HepG2 (cell line): ENCODE measurements at regions not wholly inside any gene's neighbourhood (a gene's known extent, or its start where the extent isn't known, plus 50 kb on each side); places are given as distances from the start of the nearest gene placed in this dataset.
A peak's percentile ranks its signal among the peaks of the same experiment; 100 is the strongest.

ENCODE experiments used
- ATAC-seq: fragments of 200-7000 bp; cut with Tn5 transposase; 3 replicates; pipeline ENCODE4 v1.9.1; 2020; ENCODE audit warnings: mild to moderate bottlenecking, moderate library complexity
- BruUV-seq: library from RNA; stranded (reverse); fragments of 400-500 nt; replicated peaks from 2 replicates; lab custom pipeline; 2021; lab: Mats Ljungman, UMichigan
- CTCF ChIA-PET: fragments of 300-600 bp; formaldehyde crosslinking; extraction: SDS; loops from one replicate; lab custom pipeline; 2021; ENCODE audit warnings: low total read pairs, inconsistent platforms, low intra/inter-chr PET ratio; lab: Yijun Ruan, JAX
- POLR2A ChIA-PET: fragments of 350-600 bp; sonication (Branson Sonifier 250); formaldehyde crosslinking; loops from one replicate; lab custom pipeline; 2020; ENCODE audit warnings: antibody characterized with exemption, inconsistent platforms; lab: Yijun Ruan, JAX
- DNase-seq: peaks from one replicate; pipeline ENCODE4 v3.0.0-alpha.2; 2015; ENCODE audit warnings: low spot score
- FAIRE-seq: peaks from 3 replicates; lab custom pipeline; 2011; peaks lifted over from hg19 to GRCh38; lab: Jason Lieb, UNC
- H2AFZ ChIP-seq: one replicate; pipeline ENCODE4 v1.6.1; 2011; ENCODE audit warnings: low read length, inconsistent platforms
- H3K27ac ChIP-seq: fragments of 300-600 bp; 3 replicates; pipeline ENCODE4 v1.8.0; 2011; ENCODE audit warnings: mixed run types, mild to moderate bottlenecking, mixed read lengths, low read length, inconsistent platforms; ENCODE audit not compliant: insufficient read depth; ENCODE audit errors: extremely low read length
- H3K27me3 ChIP-seq, 2 experiments: fragments of 200-600 bp in 1 of 2; 2 replicates in 1 of 2; 3 replicates in 1 of 2; pipeline versions ENCODE4 v1.6.0 to v1.8.0; 2011; ENCODE audit warnings: low read length in 2 of 2, mild to moderate bottlenecking in 2 of 2, moderate library complexity in 2 of 2, inconsistent platforms in 1 of 2; ENCODE audit not compliant: insufficient read depth in 2 of 2, control insufficient read depth in 1 of 2
- H3K36me3 ChIP-seq, 2 experiments: fragments of 200-600 bp in 1 of 2; replicated peaks in 1 of 2; 2 replicates in 1 of 2; 3 replicates in 1 of 2; pipeline versions ENCODE4 v1.5.1 to v1.8.0; 2011; ENCODE audit warnings: low read length in 2 of 2, inconsistent platforms in 1 of 2; ENCODE audit not compliant: insufficient read depth in 2 of 2, control insufficient read depth in 1 of 2
- H3K4me1 ChIP-seq: 2 replicates; pipeline ENCODE4 v1.5.1; 2012; ENCODE audit warnings: low read length, inconsistent platforms; ENCODE audit not compliant: insufficient read depth
- H3K4me2 ChIP-seq: 2 replicates; pipeline ENCODE4 v1.6.0; 2011; ENCODE audit warnings: low read depth, low read length, inconsistent platforms
- H3K4me3 ChIP-seq, 3 experiments: fragments of 200-600 bp in 1 of 3; sonication (generic), shearing (Covaris generic) in 1 of 3; replicated peaks in 1 of 3; 2 replicates each; pipeline ENCODE4 v1.5.1; 2011 to 2016; ENCODE audit warnings: low read length in 3 of 3, inconsistent platforms in 2 of 3, low read depth in 2 of 3, mild to moderate bottlenecking in 2 of 3, control low read depth in 1 of 3, mixed read lengths in 1 of 3; ENCODE audit not compliant: insufficient read depth in 1 of 3
- H3K79me2 ChIP-seq: one replicate; pipeline ENCODE4 v1.6.1; 2011; ENCODE audit warnings: low read length, inconsistent platforms; ENCODE audit not compliant: insufficient read depth
- H3K9ac ChIP-seq: 2 replicates; pipeline ENCODE4 v1.6.0; 2011; ENCODE audit warnings: mild to moderate bottlenecking, low read depth, low read length, inconsistent platforms; ENCODE audit not compliant: insufficient read depth
- H3K9me3 ChIP-seq: 2 replicates; pipeline ENCODE4 v1.5.1; 2012; ENCODE audit warnings: mild to moderate bottlenecking, low read length
- H4K20me1 ChIP-seq: 2 replicates; pipeline ENCODE4 v1.6.0; 2011; ENCODE audit warnings: inconsistent platforms, mild to moderate bottlenecking, low read length, moderate library complexity; ENCODE audit not compliant: insufficient read depth
- ARID2 ChIP-seq: sonication (generic); formaldehyde crosslinking; IDR thresholded peaks from 2 replicates; pipeline ENCODE4 v1.8.1; 2022; ENCODE audit warnings: mild to moderate bottlenecking, missing genetic modification reagents, borderline replicate concordance
- FOSL2 ChIP-seq: sonication (generic); formaldehyde crosslinking; IDR thresholded peaks from 2 replicates; pipeline ENCODE4 v1.4.0; 2020; ENCODE audit warnings: missing genetic modification reagents
- ZNF768 ChIP-seq: sonication (generic); formaldehyde crosslinking; IDR thresholded peaks from 2 replicates; pipeline ENCODE4 v1.4.0; 2020; ENCODE audit warnings: missing genetic modification reagents
- WGBS: methylation state at CpG from one replicate; pipeline ENCODE4 v1.1.6; 2017; ENCODE audit warnings: low lambda C conversion rate; 5-methylcytosine and 5-hydroxymethylcytosine counted together
- in situ Hi-C: cut with HindIII; loops from 2 replicates; pipeline ENCODE4 v1.10.0; 2017; ENCODE audit warnings: low pct_unique_long_range_greater_than_20kb; ENCODE audit not compliant: extremely low pct_ligation_motif_present
- intact Hi-C: fragments of 100-400 bp; cut with micrococcal nuclease; formaldehyde crosslinking; loops from one replicate; pipeline ENCODE4 v1.10.0; 2022; ENCODE audit not compliant: unreplicated experiment
- TF ChIP-seq, protein P1 (sequence below): sonication (generic); formaldehyde crosslinking; IDR thresholded peaks from 2 replicates; pipeline ENCODE4 v1.5.1; 2020; ENCODE audit warnings: mild to moderate bottlenecking, missing genetic modification reagents

DNA sequence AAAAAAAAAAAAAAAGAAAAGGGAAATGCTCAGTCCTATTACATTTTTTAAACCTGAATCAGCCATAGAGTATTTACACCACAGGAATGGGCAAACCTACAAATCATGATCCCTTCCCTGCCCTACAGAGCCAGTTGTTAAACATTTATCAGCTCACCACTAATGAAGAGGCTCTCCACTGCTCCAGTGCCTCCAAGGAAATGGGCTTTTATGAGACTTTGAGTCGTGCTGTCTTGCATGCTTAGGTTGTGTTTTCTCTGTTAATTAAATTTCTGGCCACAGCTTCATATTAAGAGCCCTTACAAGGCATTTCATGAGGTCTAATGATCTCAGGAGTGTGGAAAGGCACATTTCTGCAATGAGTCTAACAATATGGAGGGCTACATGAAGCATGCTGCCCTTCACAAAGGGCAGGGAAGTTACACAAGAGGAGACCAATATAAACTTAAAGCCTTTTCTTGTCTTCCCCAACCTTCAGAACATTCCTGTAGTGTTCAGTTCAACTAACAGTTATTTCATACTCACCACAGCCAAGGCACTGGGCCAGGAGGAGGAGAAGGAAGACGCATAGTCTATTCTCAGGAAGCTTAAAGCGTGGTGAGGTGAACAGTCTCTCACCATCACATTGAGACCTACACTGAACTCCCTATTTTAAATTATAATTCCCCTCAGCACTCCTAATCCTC lies 140.1 kb upstream of the ABCA1 start:
- no peak for ATAC-seq
- no peak overlapping the region for H2AFZ ChIP-seq
- intact Hi-C loops (no loop called here), in situ Hi-C loops (loop anchor here (10.0 kb wide), 1 partner anchor 143 kb away; the partner anchor contains the start of gene ABCA1)
- H4K20me1 ChIP-seq: no peaks in the 10 kb centered on the region
- H3K36me3 ChIP-seq: no peaks in the 10 kb centered on the region
- peaks cover 74% of the 10 kb centered on the region for H3K4me1 ChIP-seq
- CTCF ChIA-PET: no interaction called here
- no peak overlapping the region for H3K4me3 ChIP-seq
- H3K9me3 ChIP-seq: no peaks in the 10 kb centered on the region
- FAIRE-seq: no peak
- TF ChIP-seq, protein P1, sequence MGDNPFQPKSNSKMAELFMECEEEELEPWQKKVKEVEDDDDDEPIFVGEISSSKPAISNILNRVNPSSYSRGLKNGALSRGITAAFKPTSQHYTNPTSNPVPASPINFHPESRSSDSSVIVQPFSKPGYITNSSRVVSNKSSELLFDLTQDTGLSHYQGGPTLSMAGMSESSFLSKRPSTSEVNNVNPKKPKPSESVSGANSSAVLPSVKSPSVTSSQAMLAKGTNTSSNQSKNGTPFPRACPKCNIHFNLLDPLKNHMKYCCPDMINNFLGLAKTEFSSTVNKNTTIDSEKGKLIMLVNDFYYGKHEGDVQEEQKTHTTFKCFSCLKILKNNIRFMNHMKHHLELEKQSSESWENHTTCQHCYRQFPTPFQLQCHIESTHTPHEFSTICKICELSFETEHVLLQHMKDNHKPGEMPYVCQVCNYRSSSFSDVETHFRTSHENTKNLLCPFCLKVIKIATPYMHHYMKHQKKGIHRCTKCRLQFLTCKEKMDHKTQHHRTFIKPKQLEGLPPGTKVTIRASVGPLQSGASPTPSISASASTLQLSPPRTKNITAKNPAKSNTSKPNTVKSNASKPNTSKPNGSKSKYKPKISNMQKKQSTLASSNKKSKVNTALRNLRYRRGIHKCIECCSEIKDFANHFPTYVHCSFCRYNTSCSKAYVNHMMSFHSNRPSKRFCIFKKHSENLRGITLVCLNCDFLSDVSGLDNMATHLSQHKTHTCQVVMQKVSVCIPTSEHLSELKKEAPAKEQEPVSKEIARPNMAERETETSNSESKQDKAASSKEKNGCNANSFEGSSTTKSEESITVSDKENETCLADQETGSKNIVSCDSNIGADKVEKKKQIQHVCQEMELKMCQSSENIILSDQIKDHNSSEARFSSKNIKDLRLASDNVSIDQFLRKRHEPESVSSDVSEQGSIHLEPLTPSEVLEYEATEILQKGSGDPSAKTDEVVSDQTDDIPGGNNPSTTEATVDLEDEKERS: no peak
- 0 out of 2 replicates have a peak, but pooled peaks have one; percentile 15 for TF ChIP-seq FOSL2 (CRISPR knock-in tag)
- H3K27ac ChIP-seq: no peak overlapping the region
- H3K27me3 ChIP-seq: no peaks in the 10 kb centered on the region; a peak in 1 of 5 replicates
- no peak overlapping the region for H3K9ac ChIP-seq
- POLR2A ChIA-PET: no interaction called here
- no peak for DNase-seq
- WGBS: 55% methylated on average over 3 of the region's 3 CpGs
- no peaks in the 10 kb centered on the region for H3K79me2 ChIP-seq
- H3K4me2 ChIP-seq: no peak overlapping the region
- BruUV-seq: no TSS peak

DNA sequence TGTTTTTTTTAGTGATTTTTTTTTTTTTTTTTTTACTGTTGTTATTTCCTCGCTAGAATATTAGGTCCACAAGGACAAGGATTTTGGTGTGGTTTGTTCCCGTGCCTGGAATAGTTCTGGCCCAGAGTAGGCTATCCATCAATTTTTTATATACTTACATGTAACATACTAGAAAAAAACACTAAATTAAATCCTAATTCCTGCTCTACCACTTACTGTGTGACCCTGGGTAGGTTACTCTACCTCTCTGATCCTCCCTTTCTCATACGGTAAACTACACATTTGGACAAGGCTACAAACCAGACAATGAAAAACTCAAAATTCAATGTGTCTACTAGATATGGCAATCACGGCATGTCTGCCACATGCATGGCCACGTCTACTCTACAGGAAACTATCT lies 141.3 kb upstream of the ABCA1 start:
- BruUV-seq: no TSS peak
- TF ChIP-seq ARID2 (CRISPR knock-in tag): no peak
- peak; percentile 71; the same call in 1 of the 2 replicates for TF ChIP-seq ZNF768 (CRISPR knock-in tag)
- TF ChIP-seq, all 625 proteins: peak for 1
- Histone ChIP-seq H3K9me3 (no peaks in the 10 kb centered on the region), H4K20me1 (no peaks in the 10 kb centered on the region), H3K4me1 (peaks cover 62% of the 10 kb centered on the region), H2AFZ (no peak overlapping the region), H3K79me2 (no peaks in the 10 kb centered on the region), H3K4me3 (no peak overlapping the region), H3K27me3 (no peaks in the 10 kb centered on the region; a peak in 1 of 5 replicates), H3K4me2 (peak overlapping the region; percentile 32; the same call in 1 of the 2 replicates), H3K27ac (no peak overlapping the region), H3K9ac (no peak overlapping the region), H3K36me3 (no peaks in the 10 kb centered on the region)
- POLR2A ChIA-PET: no interaction called here
- ATAC-seq (no peak), FAIRE-seq (no peak), DNase-seq (no peak)
- in situ Hi-C loops: loop anchor here (10.0 kb wide), 1 partner anchor 144 kb away; the partner anchor contains the start of gene ABCA1
- CTCF ChIA-PET: no interaction called here
- intact Hi-C loops: no loop called here
- 52% methylated on average over 5 of the region's 5 CpGs for WGBS
